Kidney (tissue), 13 donors: ENCODE measurements at regions not wholly inside any gene's neighbourhood (a gene's known extent, or its start where the extent isn't known, plus 50 kb on each side); places are given as distances from the start of the nearest gene placed in this dataset.

Experiments used
- DNase-seq, 5 donors: peaks; one replicate each; pipeline ENCODE4 v3.0.0-alpha.2; 2013 to 2020
- FAIRE-seq: peaks from 2 replicates; lab custom pipeline; 2012; peaks lifted over from hg19 to GRCh38; lab: Jason Lieb, UNC
- H3K27ac ChIP-seq, 2 donors: one replicate each; pipeline ENCODE4 v1.7.0; 2013; ENCODE audit warnings: low read depth in 2 of 2, low read length in 2 of 2, inconsistent platforms in 1 of 2
- H3K27me3 ChIP-seq: one replicate; pipeline ENCODE4 v1.7.1; 2013; ENCODE audit warnings: low read length, inconsistent platforms; ENCODE audit not compliant: control insufficient read depth, insufficient read depth
- H3K36me3 ChIP-seq, 3 donors: one replicate each; pipeline versions ENCODE4 v1.7.0 to v1.7.1; 2013; ENCODE audit warnings: low read length in 3 of 3, control low read depth in 1 of 3, inconsistent platforms in 1 of 3; ENCODE audit not compliant: insufficient read depth in 3 of 3, control insufficient read depth in 2 of 3
- H3K4me1 ChIP-seq, 3 donors: one replicate each; pipeline versions ENCODE4 v1.7.0 to v1.7.1; 2013; ENCODE audit warnings: low read length in 3 of 3, inconsistent platforms in 1 of 3, low read depth in 1 of 3; ENCODE audit not compliant: control insufficient read depth in 2 of 3, insufficient read depth in 2 of 3
- H3K4me3 ChIP-seq, 3 donors: one replicate each; pipeline versions ENCODE4 v1.7.0 to v1.8.1; 2013; ENCODE audit warnings: low read length in 3 of 3, control low read depth in 1 of 3, inconsistent platforms in 1 of 3
- H3K9ac ChIP-seq, 3 donors: one replicate each; pipeline versions ENCODE4 v1.7.0 to v1.7.1; 2013; ENCODE audit warnings: low read length in 3 of 3, control low read depth in 1 of 3, inconsistent platforms in 1 of 3
- H3K9me3 ChIP-seq, 3 donors: one replicate each; pipeline versions ENCODE4 v1.7.0 to v1.7.1; 2013; ENCODE audit warnings: low read length in 3 of 3, control low read depth in 1 of 3, inconsistent platforms in 1 of 3; ENCODE audit not compliant: control insufficient read depth in 2 of 3, insufficient read depth in 1 of 3
- CTCF ChIP-seq: IDR thresholded peaks from 3 replicates; pipeline ENCODE4 v1.5.1; 2012; ENCODE audit warnings: mild to moderate bottlenecking, moderate library complexity, borderline replicate concordance; ENCODE audit not compliant: insufficient read depth; ENCODE audit errors: extremely low read depth
- intact Hi-C: fragments of 100-400 bp; cut with DNase I; formaldehyde crosslinking; loops from one replicate; pipeline ENCODE4 v1.11.1; 2022
- donor health status: control.
- donor health status: control.
- donor health status: control.
- donor health status: control.
- donor health status: control.
- donor health status: DM: yes; HTN: yes; CAD: no.
- donor health status: Normal renal cell carcinoma (clear cell type).

- DNase-seq (peak in 1 of 5 donors; percentile 4), FAIRE-seq (no peak)
- no peaks in the 10 kb centered on the region for H3K27me3 ChIP-seq
- no peaks in the 10 kb centered on the region for H3K36me3 ChIP-seq
- H3K4me1 ChIP-seq, result peaks cover 0 to 5% (median 0%) of the 10 kb centered on the region in 3 donors
- no peak for TF ChIP-seq CTCF
- intact Hi-C loops, result no loop called here
- no peak overlapping the region for H3K9ac ChIP-seq
- no peak overlapping the region for H3K27ac ChIP-seq
- H3K4me3 ChIP-seq, result no peak overlapping the region
- H3K9me3 ChIP-seq, result no peaks in the 10 kb centered on the region
Observed at GRCh38 chr2:223511168-223511567, 91.0 kb downstream of the SCG2 start.

GRCh38 chr2:223513771-223514455, 88.2 kb downstream of the SCG2 start:
- no peak overlapping the region for H3K9ac ChIP-seq
- H3K27ac ChIP-seq, result no peak overlapping the region
- H3K27me3 ChIP-seq, result no peaks in the 10 kb centered on the region
- peaks cover 0 to 5% (median 0%) of the 10 kb centered on the region in 3 donors for H3K4me1 ChIP-seq
- DNase-seq, result no peak
- no peaks in the 10 kb centered on the region for H3K9me3 ChIP-seq
- intact Hi-C loops, result no loop called here
- no peak for TF ChIP-seq CTCF
- H3K4me3 ChIP-seq, result no peak overlapping the region
- no peak for FAIRE-seq
- no peaks in the 10 kb centered on the region for H3K36me3 ChIP-seq

GRCh38 chr2:223519471-223519870, 82.7 kb downstream of the SCG2 start:
- TF ChIP-seq CTCF, result no peak
- Histone ChIP-seq H3K4me3 (no peak overlapping the region), H3K9ac (no peak overlapping the region), H3K4me1 (no peaks in the 10 kb centered on the region), H3K27me3 (no peaks in the 10 kb centered on the region), H3K27ac (no peak overlapping the region), H3K36me3 (no peaks in the 10 kb centered on the region), H3K9me3 (no peaks in the 10 kb centered on the region)
- DNase-seq, result no peak
- intact Hi-C loops, result no loop called here
- no peak for FAIRE-seq

GRCh38 chr2:223522796-223523195, 79.4 kb downstream of the SCG2 start:
- intact Hi-C loops, result no loop called here
- no peaks in the 10 kb centered on the region for H3K4me1 ChIP-seq
- H3K27ac ChIP-seq, result no peak overlapping the region
- H3K27me3 ChIP-seq, result no peaks in the 10 kb centered on the region
- no peak overlapping the region for H3K9ac ChIP-seq
- FAIRE-seq (no peak), DNase-seq (no peak)
- TF ChIP-seq CTCF, result no peak
- H3K4me3 ChIP-seq, result no peak overlapping the region
- no peaks in the 10 kb centered on the region for H3K36me3 ChIP-seq
- no peaks in the 10 kb centered on the region for H3K9me3 ChIP-seq
